ENCODE measurements at regions not wholly inside any gene's neighbourhood (a gene's known extent, or its start where the extent isn't known, plus 50 kb on each side); places are given as distances from the start of the nearest gene placed in this dataset.

GRCh38 chr15:77545058-77545457 lies 87.7 kb downstream of the LINGO1 start:
- ChIA-PET POLR2A (no interaction called here), CTCF (interaction anchor here (6.6 to 7.1 kb wide), 3 partner anchors 360 to 439 kb away, joined by 149 to 256 read pairs (median 187); no protein-coding TSS in a partner anchor)
- H3K9ac ChIP-seq (replicated peaks; ENCODE audit: extremely low read depth, insufficient read depth, low read length), result no peak overlapping the region
- no peaks in the 10 kb centered on the region for H3K79me2 ChIP-seq (ENCODE audit: control insufficient read depth, insufficient read depth, low read length)
- FAIRE-seq (no peak), DNase-seq (ENCODE audit: low read depth, low spot score) (no peak)
- no peaks in the 10 kb centered on the region for H4K20me1 ChIP-seq (replicated peaks; ENCODE audit: control insufficient read depth, extremely low read depth, insufficient read depth, low read length)
- BruUV-seq (replicated peaks), result no TSS peak
- no peak overlapping the region for H2AFZ ChIP-seq (ENCODE audit: low read depth, low read length)
- no peak overlapping the region for H3K4me2 ChIP-seq (ENCODE audit: insufficient read depth, low read length)
- TF ChIP-seq JUN (IDR thresholded peaks at IDR 0.05; ENCODE audit: borderline replicate concordance, insufficient read depth, insufficient read length, low read depth) (no peak), MAX (IDR thresholded peaks at IDR 0.05; ENCODE audit: insufficient read depth, insufficient read length) (no peak), FOS (IDR thresholded peaks at IDR 0.05; ENCODE audit: borderline replicate concordance, insufficient read depth, low read length) (no peak), POLR2A (IDR thresholded peaks at IDR 0.05; ENCODE audit: low read depth, low read length) (no peak), POLR2AphosphoS5 (IDR thresholded peaks at IDR 0.05; ENCODE audit: insufficient read depth, low read depth, low read length) (no peak), CTCF (IDR thresholded peaks at IDR 0.05; ENCODE audit: extremely low read depth in 1 of 2, insufficient read depth in 1 of 2, low read depth in 1 of 2, low read length in 2 of 2) (no peak), EZH2 (IDR thresholded peaks at IDR 0.05; ENCODE audit: borderline replicate concordance, low read depth, low read length, severe bottlenecking) (no peak), MYC (IDR thresholded peaks at IDR 0.05; ENCODE audit: low read depth, low read length) (no peak), GATA2 (IDR thresholded peaks at IDR 0.05; ENCODE audit: insufficient read depth, insufficient read length, low read depth, low read length) (no peak)
- H3K36me3 ChIP-seq (ENCODE audit: control insufficient read depth in 2 of 2, extremely low read depth in 1 of 2, insufficient read depth in 2 of 2, low read length in 2 of 2), result no peaks in the 10 kb centered on the region
- intact Hi-C loops (cut with micrococcal nuclease), result no loop called here
- peaks cover 12% of the 10 kb centered on the region for H3K4me1 ChIP-seq (ENCODE audit: control insufficient read depth, extremely low read depth, insufficient read depth, low read length)
- H3K27ac ChIP-seq (ENCODE audit: insufficient read depth, low read depth, low read length), result no peak overlapping the region
- no peak overlapping the region for H3K4me3 ChIP-seq (replicated peaks in 1 of 3; ENCODE audit: insufficient read depth in 1 of 3, low read depth in 1 of 3, low read length in 3 of 3)
- no peaks in the 10 kb centered on the region for H3K9me3 ChIP-seq (replicated peaks; ENCODE audit: control insufficient read depth, insufficient read depth, low read length)
- dilution Hi-C loops (cut with MboI; ENCODE audit: extremely low pct_ligation_motif_present, low sequenced_read_pairs), result no loop called here
- no peaks in the 10 kb centered on the region for H3K9me1 ChIP-seq (replicated peaks; ENCODE audit: control insufficient read depth, extremely low read depth, insufficient read depth, low read length)
- H3K27me3 ChIP-seq (ENCODE audit: control insufficient read depth in 2 of 2, insufficient read depth in 2 of 2, low read length in 2 of 2), result no peaks in the 10 kb centered on the region

Measured in endothelial cell of umbilical vein (primary cell).